Muscle layer of colon (tissue), 2 donors: ENCODE measurements at regions not wholly inside any gene's neighbourhood (a gene's known extent, or its start where the extent isn't known, plus 50 kb on each side); places are given as distances from the start of the nearest gene placed in this dataset.
"Not testable (repeated sequence)": the region's sequence is repeated elsewhere in the genome, so short reads cannot be mapped to it uniquely, and the experiment has no call there.

Experiments used
- H3K27ac ChIP-seq: one replicate; pipeline ENCODE4 v1.7.0; 2013; ENCODE audit warnings: low read depth, mild to moderate bottlenecking, low read length, moderate library complexity
- H3K27me3 ChIP-seq, 2 donors: one replicate each; pipeline ENCODE4 v1.7.0; 2013; ENCODE audit warnings: low read length in 2 of 2, mild to moderate bottlenecking in 2 of 2; ENCODE audit not compliant: insufficient read depth in 2 of 2, control insufficient read depth in 1 of 2
- H3K36me3 ChIP-seq: one replicate; pipeline ENCODE4 v1.7.0; 2013; ENCODE audit warnings: mild to moderate bottlenecking, low read length; ENCODE audit not compliant: insufficient read depth
- H3K4me1 ChIP-seq: one replicate; pipeline ENCODE4 v1.7.0; 2013; ENCODE audit warnings: mild to moderate bottlenecking, low read length; ENCODE audit not compliant: insufficient read depth
- H3K4me3 ChIP-seq, 2 donors: one replicate each; pipeline ENCODE4 v1.7.0; 2013; ENCODE audit warnings: low read length in 2 of 2, low read depth in 1 of 2, mild to moderate bottlenecking in 1 of 2, moderate library complexity in 1 of 2
- H3K9ac ChIP-seq: one replicate; pipeline ENCODE4 v1.7.0; 2013; ENCODE audit warnings: low read length
- H3K9me3 ChIP-seq: one replicate; pipeline ENCODE4 v1.7.0; 2013; ENCODE audit warnings: mild to moderate bottlenecking, low read length
- donor health status: abdominal sarcoma.
- donor health status: Adenocarcinoma of cecum.

DNA sequence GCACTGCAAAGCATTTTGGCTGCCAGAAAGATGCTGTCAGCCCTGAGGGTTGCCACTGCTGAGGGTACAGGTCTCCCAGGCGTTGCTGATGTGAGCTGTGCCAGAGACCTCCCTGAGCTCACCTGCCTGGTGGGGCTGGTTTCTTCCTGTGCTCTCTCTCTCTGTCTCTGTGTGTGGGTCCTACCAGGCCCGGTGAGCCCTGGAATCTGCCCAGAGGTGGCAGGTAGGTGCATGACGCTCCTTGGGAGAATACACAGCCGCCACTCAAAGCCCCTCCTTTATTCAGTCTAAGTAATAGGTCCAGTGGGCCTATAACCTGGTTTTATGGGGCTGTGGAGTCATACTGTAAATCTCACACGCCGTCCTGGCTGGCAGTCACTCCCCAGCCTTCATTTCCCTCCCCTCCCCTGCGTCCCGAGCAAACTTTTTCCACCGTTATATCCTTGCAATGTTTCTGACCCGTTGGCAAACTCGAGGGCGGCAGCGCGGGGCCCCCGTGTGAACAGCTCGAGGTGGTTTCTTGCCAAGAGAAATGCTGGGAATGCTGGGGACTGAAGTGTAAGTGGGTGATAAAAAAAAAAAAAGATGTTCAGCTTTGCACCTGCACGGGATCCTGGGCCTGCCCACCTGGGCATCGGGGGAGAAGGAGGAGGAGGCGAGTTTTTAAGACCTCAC is 245.9 kb downstream of the CRLF2 start:
- no peak overlapping the region for H3K4me3 ChIP-seq
- no peaks in the 10 kb centered on the region for H3K4me1 ChIP-seq
- H3K9ac ChIP-seq: no peak overlapping the region
- H3K27ac ChIP-seq: no peak overlapping the region
- no peaks in the 10 kb centered on the region for H3K36me3 ChIP-seq
- no peaks in the 10 kb centered on the region for H3K27me3 ChIP-seq
- H3K9me3 ChIP-seq: no peaks in the 10 kb centered on the region

GRCh38 chrX:964831-965416 is 247.5 kb downstream of the CRLF2 start:
- Histone ChIP-seq H3K4me1 (no peaks in the 10 kb centered on the region), H3K27me3 (no peaks in the 10 kb centered on the region), H3K27ac (no peak overlapping the region)

GRCh38 chrX:960821-961220 is 251.6 kb downstream of the CRLF2 start:
- H3K27ac ChIP-seq: no peak overlapping the region

More at GRCh38 chrX:964831-965416, 247.5 kb downstream of the CRLF2 start:
- H3K9ac ChIP-seq: no peak overlapping the region
- H3K4me3 ChIP-seq: no peak overlapping the region
- H3K9me3 ChIP-seq: no peaks in the 10 kb centered on the region
- H3K36me3 ChIP-seq: no peaks in the 10 kb centered on the region

DNA sequence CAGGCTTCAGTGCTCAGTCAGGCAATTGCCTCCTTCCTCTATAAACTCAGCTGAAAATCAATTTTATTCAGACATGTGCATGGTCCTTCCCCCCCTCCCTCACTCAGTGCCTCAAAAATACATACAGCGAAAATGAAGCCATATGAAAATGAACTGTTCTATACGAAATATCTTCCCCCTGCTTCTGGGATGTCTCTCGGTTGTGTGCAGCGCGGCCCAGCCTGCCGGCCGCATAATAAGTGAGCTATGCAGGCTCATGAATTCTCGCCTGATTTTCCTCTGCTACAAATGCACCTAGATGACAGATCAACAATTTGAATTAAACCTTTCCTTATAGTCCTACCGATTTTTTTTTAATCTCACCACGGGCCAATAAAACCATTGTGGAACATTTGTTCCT is 252.9 kb downstream of the CRLF2 start:
- Histone ChIP-seq H3K9me3 (no peaks in the 10 kb centered on the region), H3K4me3 (no peak overlapping the region), H3K36me3 (no peaks in the 10 kb centered on the region), H3K27me3 (no peaks in the 10 kb centered on the region), H3K9ac (no peak overlapping the region), H3K4me1 (no peaks in the 10 kb centered on the region), H3K27ac (no peak overlapping the region)

More at GRCh38 chrX:960821-961220, 251.6 kb downstream of the CRLF2 start:
- H3K4me3 ChIP-seq: no peak overlapping the region
- no peaks in the 10 kb centered on the region for H3K9me3 ChIP-seq
- H3K27me3 ChIP-seq: no peaks in the 10 kb centered on the region
- H3K4me1 ChIP-seq: no peaks in the 10 kb centered on the region
- no peak overlapping the region for H3K9ac ChIP-seq
- no peaks in the 10 kb centered on the region for H3K36me3 ChIP-seq

DNA sequence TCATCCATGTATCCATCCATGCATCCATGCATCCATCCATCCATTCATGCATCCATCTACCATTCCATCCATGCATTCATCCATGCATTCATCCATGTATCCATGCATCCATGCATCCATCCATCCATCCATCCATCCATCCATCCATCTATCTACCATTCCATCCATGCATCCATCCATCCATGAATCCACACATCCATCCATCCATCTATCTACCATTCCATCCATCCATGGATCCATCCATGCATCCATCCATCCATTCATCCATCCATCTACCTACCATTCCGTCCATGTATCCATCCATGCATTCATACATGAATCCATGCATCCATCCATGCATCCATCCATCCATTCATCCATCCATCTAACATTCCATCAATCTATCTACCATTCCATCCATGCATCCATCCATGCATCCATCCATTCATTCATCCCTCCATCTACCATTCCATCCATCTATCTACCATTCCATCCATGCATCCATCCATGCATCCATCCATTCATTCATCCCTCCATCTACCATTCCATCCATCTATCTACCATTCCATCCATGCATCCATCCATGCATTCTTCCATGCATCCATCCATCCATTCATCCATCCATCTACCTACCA is 257.2 kb downstream of the CRLF2 start:
- not testable (repeated sequence) for H3K9ac ChIP-seq, H3K27ac ChIP-seq, H3K4me3 ChIP-seq, H3K4me1 ChIP-seq, H3K9me3 ChIP-seq, H3K27me3 ChIP-seq, H3K36me3 ChIP-seq

DNA sequence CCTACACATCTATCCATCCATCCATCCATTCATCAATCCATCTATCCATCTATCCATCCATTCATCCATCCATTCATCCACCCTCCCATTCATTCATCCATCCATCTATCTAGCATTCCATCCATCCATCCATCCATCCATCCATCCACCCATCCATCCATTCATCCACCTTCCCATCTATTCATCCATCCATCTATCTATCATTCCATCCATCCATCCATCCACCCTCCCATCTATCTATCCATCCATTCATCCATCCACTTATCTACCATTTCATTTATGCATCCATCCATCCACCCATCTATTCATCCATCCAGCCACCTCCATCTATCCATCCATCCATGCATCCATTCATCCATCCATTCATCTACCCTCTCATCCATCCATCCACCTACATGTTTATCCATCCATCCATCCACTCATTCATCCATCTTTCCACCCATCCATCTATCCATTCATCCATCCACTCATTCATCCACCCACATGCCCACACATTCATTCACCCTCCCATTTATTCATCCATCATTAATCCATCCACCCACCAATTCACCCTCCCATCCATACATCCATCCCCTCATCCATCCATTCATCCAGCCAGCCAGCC is 258.5 kb downstream of the CRLF2 start:
- H3K4me1 ChIP-seq: no peaks in the 10 kb centered on the region
- H3K9me3 ChIP-seq: no peaks in the 10 kb centered on the region
- no peaks in the 10 kb centered on the region for H3K36me3 ChIP-seq
- H3K27ac ChIP-seq: no peak overlapping the region
- no peak overlapping the region for H3K4me3 ChIP-seq
- H3K27me3 ChIP-seq: no peaks in the 10 kb centered on the region
- H3K9ac ChIP-seq: no peak overlapping the region

- H3K4me1 ChIP-seq: no peaks in the 10 kb centered on the region
- H3K36me3 ChIP-seq: no peaks in the 10 kb centered on the region
- H3K9ac ChIP-seq: no peak overlapping the region
- no peaks in the 10 kb centered on the region for H3K9me3 ChIP-seq
- H3K27me3 ChIP-seq: no peaks in the 10 kb centered on the region
- no peak overlapping the region for H3K27ac ChIP-seq
- H3K4me3 ChIP-seq: no peak overlapping the region
Observed at GRCh38 chrX:952816-953215, 259.6 kb downstream of the CRLF2 start.

DNA sequence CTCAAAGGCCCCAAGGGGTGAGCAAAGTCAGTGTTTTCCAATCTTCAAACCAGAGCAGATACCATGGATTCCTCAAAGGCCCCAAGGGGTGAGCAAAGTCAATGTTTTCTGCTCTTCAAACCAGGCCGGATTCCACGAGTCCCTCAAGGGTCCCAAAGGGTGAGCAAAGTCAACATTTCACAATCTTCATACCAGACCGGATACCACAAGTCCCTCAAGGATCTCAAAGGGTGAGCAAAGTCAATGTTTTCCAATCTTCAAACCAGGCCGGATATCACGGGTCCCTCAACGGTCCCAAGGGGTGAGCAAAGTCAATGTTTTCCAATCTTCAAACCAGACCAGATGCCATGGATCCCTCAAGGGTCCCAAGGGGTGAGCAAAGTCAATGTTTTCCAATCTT is 265.2 kb downstream of the CRLF2 start:
- H3K27ac ChIP-seq, H3K4me1 ChIP-seq, H3K9me3 ChIP-seq, H3K4me3 ChIP-seq, H3K36me3 ChIP-seq, H3K9ac ChIP-seq, H3K27me3 ChIP-seq: not testable (repeated sequence)

- H3K4me1 ChIP-seq: no peaks in the 10 kb centered on the region
- peaks cover 0 to 11% of the 10 kb centered on the region in 2 donors for H3K27me3 ChIP-seq
- H3K9me3 ChIP-seq: no peaks in the 10 kb centered on the region
- no peaks in the 10 kb centered on the region for H3K36me3 ChIP-seq
- no peak overlapping the region for H3K4me3 ChIP-seq
- no peak overlapping the region for H3K27ac ChIP-seq
- no peak overlapping the region for H3K9ac ChIP-seq
Observed at GRCh38 chrX:943035-943434, 269.4 kb downstream of the CRLF2 start.

DNA sequence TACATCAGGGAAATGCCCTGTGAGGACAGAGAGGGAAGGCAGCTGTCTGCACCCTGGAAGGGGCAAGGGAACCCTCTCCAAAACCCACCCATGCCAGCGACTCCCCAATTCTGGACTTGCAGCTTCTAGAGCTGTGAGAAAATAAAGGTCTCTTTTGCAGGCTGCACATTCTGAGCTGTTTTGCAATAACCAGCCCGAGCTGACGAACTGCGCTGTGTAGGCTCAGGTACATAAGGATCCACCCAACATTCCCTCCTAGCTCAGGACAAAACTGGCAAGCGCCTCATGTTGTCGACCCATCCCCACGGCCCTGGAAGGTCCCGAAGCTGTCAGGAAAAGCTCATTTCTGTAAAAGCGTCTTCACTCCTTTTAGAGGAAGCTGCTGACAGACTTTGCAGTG is 271.8 kb downstream of the CRLF2 start:
- Histone ChIP-seq H3K4me3 (no peak overlapping the region), H3K27me3 (peaks cover 0 to 11% of the 10 kb centered on the region in 2 donors), H3K36me3 (no peaks in the 10 kb centered on the region), H3K9ac (no peak overlapping the region), H3K27ac (no peak overlapping the region), H3K4me1 (no peaks in the 10 kb centered on the region), H3K9me3 (no peaks in the 10 kb centered on the region)

DNA sequence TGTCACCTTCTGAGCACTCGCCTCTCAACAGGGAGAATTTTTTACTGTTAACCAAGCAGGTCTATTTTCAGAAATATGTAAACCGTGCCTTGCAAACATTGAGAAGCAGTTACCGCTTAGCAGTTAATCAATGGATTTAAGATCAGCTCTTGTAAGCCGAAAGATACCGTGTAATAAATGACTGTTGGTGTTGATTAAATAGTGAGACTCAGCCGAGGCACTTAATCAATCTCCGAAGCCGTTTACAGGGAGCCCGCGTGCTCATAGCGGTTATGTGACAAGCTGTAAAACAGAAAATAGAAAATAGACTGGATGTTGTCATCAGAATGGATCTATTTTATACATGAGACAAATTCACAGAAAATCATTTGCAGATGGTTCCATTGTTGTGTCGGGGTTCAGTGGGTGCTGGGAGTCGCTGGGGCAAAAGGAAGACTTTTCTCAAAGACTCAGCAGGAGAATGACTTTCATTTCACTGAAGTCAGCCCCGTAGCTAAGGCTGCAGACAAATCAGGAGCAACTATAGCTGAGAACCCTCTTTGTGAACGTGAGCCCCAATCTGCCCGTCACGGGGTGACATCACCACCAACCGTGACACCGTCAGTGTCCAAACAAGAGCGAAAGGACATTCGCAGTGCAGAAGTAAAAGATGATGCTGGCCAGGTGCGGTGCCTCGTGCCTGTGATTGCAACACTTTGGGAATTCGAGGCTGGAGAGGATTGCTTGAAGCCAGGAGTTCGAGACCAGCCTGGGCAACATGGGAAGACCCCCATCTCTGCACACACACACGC is 275.3 kb downstream of the CRLF2 start:
- Histone ChIP-seq H3K4me1 (no peaks in the 10 kb centered on the region), H3K9me3 (no peaks in the 10 kb centered on the region), H3K27me3 (peaks cover 0 to 11% of the 10 kb centered on the region in 2 donors), H3K9ac (no peak overlapping the region), H3K36me3 (no peaks in the 10 kb centered on the region), H3K27ac (no peak overlapping the region), H3K4me3 (no peak overlapping the region)
